MM.1S (cell line): ENCODE measurements at regions not wholly inside any gene's neighbourhood (a gene's known extent, or its start where the extent isn't known, plus 50 kb on each side); places are given as distances from the start of the nearest gene placed in this dataset.

ENCODE experiments used
- EZH2 ChIP-seq: fragments of 300-600 bp; sonication (generic); optimal IDR thresholded peaks from 2 replicates; pipeline ENCODE3; 2017; ENCODE audit warnings: low read depth, mild to moderate bottlenecking, antibody characterized with exemption, low read length, mixed read lengths
- EZH2phosphoT487 ChIP-seq: fragments of 300-600 bp; sonication (generic); IDR thresholded peaks from 2 replicates; pipeline ENCODE4 v1.6.1; 2018; ENCODE audit warnings: antibody characterized with exemption, low read length
- TF ChIP-seq, protein P1 (sequence below): fragments of 300-600 bp; sonication (generic); IDR thresholded peaks from 2 replicates; pipeline ENCODE4 v1.5.1; 2016; ENCODE audit warnings: antibody characterized with exemption, low read length, mixed read lengths

DNA sequence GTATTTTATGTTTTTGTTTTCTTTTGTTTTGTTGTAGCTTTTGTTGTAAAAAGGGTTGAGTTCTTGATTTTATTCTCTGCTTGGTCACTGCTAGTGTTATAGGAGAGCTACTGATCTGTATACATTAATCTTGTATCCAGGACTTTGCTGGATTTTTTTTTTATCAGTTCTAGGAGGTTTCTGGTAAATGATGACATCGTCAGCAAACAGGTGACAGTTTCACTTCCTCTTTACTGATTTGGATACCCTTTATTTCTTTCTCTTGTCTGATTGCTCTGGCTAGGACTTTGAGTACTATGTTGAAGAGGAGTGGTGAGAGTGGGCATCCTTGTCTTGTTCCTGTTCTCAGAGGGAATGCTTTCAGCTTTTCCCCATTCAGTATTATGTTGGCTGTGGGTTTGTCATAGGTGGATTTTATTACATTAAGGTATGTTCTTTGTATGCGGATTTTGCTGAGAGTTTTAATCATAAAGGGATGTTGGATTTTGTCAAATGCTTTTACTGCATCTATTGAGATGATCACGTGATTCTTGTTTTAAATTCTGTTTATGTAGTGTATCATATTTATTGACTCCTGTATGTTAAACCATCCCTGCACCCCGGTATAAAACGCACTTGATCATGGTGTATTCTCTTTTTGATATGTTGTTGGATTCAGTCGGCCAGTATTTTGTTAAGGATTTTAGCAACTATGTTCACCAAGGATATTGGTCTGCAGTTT is 905.7 kb downstream of the LTN1 start:
- TF ChIP-seq, protein P1, sequence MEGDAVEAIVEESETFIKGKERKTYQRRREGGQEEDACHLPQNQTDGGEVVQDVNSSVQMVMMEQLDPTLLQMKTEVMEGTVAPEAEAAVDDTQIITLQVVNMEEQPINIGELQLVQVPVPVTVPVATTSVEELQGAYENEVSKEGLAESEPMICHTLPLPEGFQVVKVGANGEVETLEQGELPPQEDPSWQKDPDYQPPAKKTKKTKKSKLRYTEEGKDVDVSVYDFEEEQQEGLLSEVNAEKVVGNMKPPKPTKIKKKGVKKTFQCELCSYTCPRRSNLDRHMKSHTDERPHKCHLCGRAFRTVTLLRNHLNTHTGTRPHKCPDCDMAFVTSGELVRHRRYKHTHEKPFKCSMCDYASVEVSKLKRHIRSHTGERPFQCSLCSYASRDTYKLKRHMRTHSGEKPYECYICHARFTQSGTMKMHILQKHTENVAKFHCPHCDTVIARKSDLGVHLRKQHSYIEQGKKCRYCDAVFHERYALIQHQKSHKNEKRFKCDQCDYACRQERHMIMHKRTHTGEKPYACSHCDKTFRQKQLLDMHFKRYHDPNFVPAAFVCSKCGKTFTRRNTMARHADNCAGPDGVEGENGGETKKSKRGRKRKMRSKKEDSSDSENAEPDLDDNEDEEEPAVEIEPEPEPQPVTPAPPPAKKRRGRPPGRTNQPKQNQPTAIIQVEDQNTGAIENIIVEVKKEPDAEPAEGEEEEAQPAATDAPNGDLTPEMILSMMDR = no peak
- TF ChIP-seq EZH2 = no peak
- no peak for TF ChIP-seq EZH2phosphoT487
